HUDEP-2 (cell line): ENCODE measurements at regions not wholly inside any gene's neighbourhood (a gene's known extent, or its start where the extent isn't known, plus 50 kb on each side); places are given as distances from the start of the nearest gene placed in this dataset.

Experiments
- DNase-seq, 76 experiments: peaks; one replicate each; lab custom pipeline; 2025; ENCODE audit not compliant: unreplicated experiment in 76 of 76; lab: John Stamatoyannopoulos, UW

DNA sequence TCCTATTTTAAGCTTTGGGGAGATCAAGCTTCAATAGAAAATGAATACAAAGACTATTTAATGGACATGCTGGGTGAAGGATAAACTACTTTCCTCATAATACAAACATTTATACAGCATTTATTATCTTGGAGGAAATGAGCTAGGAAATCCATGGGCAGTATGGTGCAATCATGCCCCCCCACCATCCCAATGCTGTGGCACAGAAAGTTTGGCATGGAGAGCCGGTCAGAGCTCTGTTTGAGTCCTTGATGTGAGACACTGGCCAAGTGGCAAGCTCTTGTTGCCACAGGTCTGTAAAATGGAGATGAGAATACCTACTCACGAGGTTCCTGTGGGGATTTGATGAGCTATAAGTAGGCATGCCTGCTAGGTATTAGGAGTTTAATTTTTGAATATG is 120.6 kb downstream of the MAB21L3 start:
- DNase-seq = no peak

DNA sequence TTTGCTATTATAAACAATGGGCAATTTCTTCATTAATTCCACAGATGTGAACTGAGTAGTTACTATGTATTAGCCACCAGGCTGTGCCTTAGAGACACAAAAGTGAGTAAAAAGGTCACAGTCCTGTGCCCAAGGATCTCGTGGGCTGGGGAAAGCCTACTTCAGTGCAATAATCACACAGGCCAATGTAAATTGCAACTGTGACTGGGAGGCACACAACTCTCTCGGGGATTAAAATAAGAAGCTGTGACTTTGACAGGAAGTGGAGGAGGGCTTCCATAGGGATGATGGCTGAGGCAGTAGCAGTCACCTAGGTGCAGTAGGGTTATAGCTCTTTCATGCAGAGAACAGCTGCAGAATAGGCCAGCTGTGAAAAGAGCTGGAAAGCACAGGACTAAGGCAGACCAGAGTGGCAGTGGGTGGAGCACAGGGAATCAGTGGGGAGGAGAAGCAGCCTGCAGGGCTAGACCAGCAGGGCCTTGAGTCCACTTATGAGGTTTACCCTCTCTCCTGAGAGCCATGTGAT is 121.9 kb downstream of the MAB21L3 start:
- DNase-seq = no peak

DNA sequence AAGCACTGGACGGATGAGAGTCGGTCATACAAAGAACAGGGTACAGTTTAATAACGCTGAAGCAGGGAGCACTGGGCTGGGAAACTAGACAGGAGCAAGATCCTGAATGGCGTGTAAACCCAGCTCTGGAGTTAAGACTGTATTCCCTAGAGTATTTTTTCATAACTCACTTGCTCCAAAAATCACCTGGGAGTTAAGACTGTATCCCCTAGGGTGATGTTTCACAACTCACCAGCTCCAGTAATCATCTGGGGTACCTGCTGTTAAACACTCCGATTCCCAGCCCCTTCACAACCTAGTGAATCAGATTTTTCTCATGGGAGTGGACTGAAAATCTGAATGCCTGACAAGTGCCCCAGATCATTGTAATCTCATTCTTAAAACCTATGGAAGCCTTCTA is 123.2 kb downstream of the MAB21L3 start:
- no peak for DNase-seq

DNA sequence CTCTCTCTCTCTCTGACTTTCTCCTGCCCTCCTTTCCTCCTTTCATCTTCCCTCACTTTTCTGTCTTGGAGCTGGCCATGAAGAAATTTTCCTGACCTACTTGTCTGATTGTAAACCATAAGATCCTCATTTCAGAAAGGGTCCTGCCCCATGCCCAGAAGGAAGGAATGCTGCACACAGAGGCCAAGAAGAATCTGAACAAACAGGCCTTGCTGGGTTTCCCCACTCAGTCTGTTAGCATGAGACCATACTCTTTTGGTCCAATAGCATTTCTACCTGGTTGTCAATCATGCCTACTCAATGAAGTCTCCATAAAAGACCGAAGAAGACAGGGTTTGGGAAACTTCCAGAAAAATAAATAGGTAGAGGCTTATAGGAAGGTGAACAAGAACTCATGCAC is 128.7 kb downstream of the MAB21L3 start:
- DNase-seq = no peak

DNA sequence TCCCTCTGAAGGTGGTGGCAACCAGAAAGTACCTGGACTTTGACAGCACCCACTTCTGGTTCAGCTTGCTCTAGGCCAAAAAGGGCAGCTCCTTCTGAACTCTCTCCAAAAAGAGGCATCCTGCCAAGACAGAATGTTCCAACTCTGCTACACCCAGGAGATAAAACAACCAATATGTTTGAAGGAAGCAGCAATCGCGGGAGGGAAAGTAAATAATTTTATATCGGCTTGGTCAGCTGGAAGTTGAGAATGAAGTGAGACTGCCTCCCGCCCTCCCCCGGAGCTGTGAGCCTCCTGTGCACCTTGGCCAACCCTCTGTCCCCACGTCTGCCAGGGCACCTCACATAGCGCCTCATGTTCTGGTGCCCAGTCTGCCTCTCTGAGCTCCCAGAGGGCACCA is 130.3 kb upstream of the ATP1A1 start:
- peak in 22 of 76 experiments; percentile 2 to 52 (median 20) for DNase-seq

DNA sequence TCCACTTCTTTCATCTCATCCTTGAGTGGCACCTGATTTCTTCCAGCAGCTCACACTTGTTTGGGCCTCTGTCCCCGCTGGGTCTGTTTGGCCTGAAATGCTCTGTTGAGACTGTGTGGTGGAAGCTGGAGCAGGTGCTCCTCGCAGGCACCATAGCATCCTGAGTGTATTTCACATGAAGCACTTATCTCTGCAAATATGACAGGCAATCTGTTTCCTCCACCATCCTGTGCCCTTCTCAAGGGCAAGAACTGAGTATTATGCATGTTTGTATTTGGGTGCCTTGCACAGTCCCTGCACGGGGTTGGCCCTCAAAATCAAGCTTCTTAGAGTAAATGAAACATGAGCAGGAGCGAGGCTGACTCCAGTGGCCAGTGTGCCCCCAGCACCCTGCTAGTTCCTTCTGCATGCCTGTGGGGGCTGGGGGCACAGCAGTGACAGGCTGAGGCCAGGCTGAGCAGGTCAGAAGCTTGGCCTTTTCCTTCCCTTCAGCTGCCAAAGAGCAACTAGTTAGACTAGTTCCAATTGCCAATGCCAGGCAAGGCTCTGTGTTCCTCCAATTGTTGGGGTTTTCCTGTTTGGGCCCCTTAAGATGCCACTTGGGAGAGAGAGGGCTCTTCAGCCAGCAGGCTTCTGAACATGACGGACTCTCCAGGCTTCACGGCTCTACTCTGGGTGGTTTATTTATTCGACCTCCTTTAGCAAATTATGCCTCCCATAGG is 129.6 kb upstream of the ATP1A1 start:
- DNase-seq = no peak

DNA sequence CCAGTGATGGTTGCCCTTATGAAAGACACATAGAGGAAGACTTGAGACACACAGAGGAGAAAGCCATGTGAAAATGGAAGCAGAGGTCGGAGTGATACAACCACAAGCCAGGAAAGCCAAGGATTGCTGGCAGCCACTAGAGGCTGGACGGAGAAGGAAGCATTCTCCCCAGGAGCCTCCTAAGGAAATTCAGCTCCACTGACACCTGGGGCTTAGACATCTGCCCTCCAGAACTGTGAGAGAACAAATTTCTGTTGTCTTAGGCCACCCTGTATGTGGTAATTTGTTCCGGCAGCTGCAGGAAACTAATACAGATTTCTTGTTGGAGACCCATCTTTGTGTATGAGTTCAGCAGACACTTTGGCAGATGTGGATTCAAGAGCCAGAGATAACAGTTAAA is 126.9 kb upstream of the ATP1A1 start:
- DNase-seq = no peak

DNA sequence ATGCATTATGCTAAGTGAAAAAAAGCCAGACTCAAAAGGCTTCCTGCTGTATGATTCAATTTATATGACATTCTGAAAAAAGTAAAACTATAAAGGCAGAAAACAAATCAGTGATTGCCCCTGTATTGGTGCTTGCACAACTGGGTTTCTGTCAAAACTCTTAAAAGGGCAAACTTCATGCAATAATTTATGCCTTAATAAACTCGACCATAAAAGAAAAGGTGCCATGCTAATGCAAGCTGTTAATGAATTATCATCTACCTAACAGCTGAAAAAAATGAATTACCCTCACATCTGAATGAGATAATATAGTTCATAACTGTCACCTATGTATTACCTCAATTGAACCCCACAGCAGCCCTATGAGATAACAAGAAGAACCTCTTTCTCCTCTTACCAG is 120.8 kb upstream of the ATP1A1 start:
- no peak for DNase-seq

DNA sequence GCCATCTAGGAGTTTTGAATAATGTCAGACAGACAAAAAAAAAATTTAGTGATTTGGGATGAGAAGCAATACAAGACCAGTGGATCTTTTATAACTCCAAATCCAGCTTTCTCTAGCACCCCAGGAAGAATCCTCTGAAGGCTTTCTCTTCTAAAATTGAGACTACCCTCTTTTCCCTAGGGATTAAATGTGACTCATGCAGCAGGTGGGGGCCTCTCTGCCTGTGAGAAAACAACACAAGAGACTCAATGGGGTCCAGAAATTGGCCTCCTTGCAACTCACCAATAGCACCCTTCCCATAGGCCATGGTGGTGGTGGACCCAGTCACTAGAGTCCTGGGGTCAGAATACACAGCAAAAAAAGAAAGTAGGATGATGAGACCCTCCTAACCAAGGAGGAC is 120.3 kb upstream of the ATP1A1 start:
- DNase-seq = no peak

DNA sequence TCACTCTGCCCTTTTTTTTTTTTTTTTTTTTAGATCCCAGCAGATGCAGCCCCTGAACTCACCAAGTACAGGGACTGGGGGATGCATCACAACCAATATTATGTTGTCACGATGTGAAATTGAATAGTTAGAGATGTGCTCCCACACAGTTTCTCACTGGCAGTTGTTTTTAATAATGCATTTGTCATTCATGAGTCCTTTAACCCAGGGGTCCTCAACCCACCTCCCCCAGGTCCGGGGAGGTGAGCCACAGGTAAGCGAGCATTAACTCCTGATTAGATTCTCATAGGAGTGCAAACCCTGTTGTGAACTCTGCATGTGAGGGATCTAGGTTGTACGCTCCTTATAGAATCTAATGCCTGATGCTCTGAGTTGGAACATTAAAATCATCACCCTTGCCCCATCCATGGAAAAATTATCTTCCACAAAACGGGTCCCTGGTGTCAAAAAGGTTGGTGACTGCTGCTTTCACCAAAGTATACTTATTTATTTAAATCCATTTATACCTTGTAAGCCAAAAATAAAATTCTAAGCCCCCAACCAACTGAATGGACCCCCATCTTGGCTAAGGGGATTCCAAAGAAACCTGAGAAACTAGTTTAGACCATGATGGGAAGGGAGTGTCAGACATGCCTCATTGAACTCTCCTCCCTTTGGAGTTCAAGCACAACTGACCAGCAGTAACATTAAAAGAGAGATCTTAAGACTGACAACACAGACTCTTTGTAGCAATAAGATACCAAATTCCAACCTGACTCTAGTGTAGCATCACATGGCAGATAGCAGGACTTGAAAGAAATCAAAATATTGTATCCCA is 119.3 kb upstream of the ATP1A1 start:
- DNase-seq = no peak

DNA sequence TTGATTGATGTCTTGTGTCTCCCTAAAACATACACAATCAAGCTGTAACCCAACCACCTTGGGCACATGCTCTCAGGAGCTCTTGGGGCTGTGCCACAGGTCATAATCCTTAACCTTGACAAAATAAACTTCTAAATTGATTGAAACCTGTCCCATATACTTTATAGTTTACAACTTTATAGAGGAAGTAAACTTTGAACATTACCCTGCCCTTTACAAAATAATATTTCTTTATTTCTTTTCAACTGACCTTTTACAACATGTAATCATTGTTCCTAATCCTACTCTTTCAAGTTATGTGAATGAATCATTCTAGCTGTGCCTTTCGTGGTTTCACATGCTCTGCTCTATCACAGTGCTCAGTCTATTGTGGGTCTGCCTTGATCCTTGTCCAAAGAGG is 118.3 kb upstream of the ATP1A1 start:
- no peak for DNase-seq

DNA sequence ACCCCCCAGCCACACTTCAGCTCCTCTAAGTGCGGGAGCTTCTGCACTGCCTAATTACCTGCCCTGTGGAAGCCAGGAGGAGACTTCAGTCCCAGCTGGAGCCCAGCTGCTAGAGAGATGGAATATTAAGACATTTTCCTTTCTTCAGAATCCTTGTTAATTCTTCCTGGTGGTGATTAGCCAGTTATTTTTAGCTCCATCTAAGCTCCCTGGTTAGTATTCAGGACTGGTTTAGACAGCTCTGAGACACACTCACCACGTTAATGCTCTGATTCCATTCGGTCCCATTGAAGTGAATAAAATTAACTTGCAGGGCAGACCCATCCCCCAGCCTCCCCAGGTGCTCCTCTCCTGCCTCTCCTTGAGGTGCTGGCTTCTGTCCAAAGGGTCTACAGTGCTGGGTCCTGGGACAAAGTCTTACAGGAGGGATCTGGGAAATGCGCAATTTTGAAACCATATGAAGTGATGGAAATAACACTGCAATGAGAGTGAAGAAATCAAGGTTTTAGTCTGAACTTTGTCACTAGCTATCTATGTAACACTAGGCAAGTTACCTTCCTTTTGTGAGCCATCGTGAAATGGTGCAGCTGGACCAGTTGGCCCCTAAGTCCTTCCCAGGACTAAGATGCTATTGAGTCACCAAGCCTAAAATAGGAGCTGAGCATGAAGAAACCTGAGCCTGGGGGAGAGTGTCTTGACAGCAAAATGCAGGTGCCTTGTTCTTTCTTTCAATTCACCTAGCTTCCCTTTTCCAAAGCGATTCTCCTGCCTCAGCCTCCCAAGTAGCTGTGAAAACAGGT is 117.4 kb upstream of the ATP1A1 start:
- DNase-seq = no peak

DNA sequence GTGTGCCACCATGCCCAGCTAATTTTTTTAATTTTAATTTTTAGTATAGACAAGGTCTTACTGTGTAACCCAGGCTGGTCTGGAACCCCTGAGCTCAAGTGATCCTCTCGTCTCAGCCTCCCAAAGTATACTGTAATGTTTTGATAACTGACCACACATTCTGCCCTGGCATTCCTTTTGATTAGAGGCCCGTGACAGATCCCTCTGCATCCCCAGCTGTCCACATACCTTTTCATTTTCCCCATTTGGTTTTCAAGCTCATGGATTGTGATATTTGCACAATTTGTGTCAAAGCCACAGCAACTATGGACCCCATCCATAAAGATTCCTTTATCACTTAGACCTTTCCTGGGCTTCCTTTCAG is 116.8 kb upstream of the ATP1A1 start:
- no peak for DNase-seq

DNA sequence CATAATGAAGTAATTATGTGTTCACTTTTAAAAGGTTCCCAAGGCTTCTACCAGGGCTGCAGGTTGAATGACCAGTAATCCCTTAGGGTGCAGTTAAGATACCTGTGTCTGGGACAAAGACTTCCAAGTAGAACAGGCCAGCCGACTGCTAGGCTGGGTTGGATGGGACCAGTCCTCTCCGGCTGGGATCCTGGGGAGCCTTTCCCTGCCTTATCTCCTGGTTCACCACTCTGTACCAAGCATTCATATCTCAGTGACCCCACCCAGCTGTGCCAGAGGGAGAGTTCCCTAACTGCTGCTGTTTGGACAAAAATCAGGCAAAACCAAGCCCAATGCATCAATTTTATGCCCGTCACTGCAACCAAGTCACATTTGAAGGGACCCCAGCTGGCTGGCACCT is 116.2 kb upstream of the ATP1A1 start:
- no peak for DNase-seq

DNA sequence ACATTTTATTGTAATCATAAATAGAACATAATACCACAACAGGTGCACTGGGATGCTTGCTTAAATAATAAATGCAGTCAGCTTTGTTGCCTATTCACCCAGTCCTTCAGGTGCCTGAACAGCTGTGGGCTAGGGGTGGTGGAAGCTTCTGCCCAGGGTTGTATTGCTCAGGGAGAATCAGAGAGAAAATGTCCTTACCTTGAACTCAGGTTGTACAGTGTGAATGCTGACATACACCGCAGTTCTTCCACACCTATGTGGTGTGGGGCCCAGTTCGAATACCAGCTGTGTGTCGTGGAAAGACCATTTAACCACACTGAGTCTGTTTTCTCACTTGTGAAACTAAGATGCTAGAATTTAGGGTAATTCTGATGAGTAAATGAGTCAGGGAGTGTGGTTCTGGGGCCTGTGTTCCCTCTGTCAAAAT is 115.7 kb upstream of the ATP1A1 start:
- DNase-seq = no peak

DNA sequence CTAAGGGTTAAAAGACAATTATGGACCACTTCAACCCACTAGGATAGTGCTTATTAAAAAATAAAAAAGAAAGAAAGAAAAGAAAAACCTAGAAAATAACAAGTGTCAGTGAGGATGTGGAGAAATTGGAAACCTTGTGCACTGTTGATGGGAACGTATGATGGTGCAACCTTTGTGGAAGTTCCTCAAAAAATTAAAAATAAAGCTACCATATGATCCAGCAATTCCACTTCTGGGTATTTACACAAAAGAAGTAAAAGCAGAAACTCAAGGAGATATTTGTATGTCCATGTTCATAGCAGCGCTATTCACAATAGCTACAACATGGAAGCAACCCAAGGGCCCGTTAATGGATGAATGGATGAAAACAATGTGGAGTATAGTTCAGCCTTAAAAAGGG is 115.2 kb upstream of the ATP1A1 start:
- no peak for DNase-seq

DNA sequence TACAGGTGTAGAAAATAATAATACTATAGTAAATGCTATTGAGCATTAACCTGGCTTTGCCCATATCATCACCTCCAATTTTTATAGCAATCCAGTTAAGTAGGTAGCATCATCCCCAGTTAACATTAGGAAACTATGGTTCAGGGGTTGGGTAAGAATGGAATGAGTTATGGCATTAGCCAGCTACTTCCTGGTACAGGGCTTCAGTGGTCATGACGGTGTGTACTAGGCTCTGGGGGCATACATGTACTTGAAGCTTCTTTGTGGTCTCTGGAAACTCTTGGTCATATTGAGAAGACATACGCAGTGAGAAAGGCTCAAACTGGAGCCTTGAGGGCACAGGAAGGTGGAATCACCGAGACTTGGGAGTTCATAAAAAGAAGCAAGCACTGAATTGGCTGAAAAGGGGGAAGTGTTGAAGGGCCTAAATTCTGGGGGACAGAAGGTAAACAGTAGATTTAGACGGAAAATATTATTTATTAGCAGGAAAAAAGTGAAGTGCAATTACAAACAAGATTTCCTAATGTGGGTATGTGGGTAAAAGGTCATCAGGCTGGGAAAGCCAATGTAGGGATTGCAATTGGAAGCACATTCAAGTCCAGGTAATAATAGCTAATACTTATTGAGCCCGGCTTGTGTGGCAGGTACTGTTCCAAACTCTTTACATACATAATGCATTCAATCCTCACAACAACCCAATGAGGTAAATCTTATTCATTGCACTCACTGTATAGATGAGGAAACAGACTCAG is 114.2 kb upstream of the ATP1A1 start:
- DNase-seq = no peak

DNA sequence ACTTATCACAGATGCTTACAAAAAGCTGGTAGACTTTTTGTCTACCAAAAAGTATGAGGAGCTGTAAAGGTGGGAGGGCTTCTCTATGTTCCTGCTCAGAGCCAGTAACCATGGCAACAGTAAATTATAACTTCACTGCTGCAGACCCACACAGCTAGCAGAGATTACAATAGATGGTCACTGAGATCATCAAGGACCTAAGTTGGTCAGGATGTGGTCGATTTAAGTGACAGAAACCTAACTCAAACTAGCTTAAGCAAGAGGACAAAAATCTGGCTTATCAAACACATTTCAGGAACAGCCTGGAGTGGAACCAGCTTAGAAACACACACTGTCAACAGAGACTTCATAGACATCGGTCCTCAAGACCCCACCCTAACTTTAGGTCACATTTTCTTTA is 113.4 kb upstream of the ATP1A1 start:
- DNase-seq = no peak

DNA sequence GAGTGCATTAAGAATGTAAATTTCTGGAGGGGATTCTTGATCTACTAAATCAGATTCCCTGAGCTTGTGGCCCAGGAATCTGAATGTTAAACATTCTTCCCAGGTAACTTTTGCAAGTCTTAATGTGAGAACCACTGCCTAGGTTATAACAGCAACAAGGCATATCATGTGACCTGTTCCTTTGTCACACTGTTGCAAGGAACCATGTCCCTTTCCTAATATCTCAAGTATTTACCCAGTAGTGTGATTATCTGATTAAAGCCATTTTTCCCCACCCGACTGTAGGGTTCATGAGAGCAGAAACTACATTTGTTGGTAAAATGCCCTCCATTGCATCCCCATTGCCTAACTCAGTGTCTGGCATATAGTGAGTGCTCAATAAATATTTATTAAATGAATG is 112.9 kb upstream of the ATP1A1 start:
- no peak for DNase-seq

DNA sequence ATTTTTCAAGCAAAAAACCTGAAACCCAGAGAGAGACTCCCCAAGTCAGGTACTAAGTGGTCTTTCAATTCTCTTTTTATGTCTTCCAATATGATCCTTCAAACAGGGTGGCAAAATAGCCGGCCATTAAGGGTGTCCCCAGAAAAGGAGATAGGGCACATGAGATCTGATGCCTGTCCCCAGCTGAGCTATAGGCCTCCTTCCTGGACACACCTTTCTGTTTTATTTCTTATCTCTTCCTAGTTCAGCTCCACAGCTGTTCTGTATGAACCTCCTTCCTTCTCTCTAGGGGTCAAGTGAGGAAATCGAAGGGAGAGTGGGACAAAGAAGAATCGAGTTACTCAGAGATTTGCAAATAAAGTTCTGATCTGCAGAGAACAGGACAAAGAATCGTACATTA is 112.4 kb upstream of the ATP1A1 start:
- no peak for DNase-seq

DNA sequence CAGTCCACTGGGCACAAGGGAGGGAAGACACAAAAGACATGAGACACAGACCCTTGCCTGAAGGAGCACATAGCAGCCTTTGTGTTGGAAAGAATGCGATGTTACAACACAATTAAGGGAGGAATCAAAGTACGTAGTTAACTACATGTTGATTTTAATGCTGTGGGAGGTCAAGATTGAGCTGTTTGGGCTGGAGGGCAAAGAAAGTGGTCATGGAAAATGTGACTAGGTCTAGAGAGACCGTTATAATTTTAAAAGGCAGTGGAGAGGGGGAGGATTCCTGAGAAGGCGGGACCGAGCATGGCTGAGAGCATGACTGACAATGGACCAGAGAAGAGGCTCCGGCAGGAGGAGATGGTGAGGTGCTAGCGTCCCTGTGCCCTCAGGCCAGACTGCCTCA is 111.8 kb upstream of the ATP1A1 start:
- DNase-seq = peak in 2 of 76 experiments; percentile 1 to 25
